ACC112 (cell line): ENCODE measurements at regions not wholly inside any gene's neighbourhood (a gene's known extent, or its start where the extent isn't known, plus 50 kb on each side); places are given as distances from the start of the nearest gene placed in this dataset.
"Not testable (repeated sequence)": the region's sequence is repeated elsewhere in the genome, so short reads cannot be mapped to it uniquely, and the experiment has no call there.

Experiments used
- H2AFZ ChIP-seq: fragments of 200-600 bp; sonication (generic); one replicate; pipeline ENCODE4 v1.6.0; 2017; ENCODE audit warnings: antibody characterized with exemption, low read length; ENCODE audit not compliant: unreplicated experiment
- H3K27ac ChIP-seq: fragments of 200-600 bp; sonication (generic); 2 replicates; pipeline ENCODE4 v1.5.1; 2014; ENCODE audit warnings: low read depth, mild to moderate bottlenecking, antibody characterized with exemption, low read length, moderate library complexity
- H3K27me3 ChIP-seq: fragments of 200-600 bp; sonication (generic); 2 replicates; pipeline ENCODE4 v1.6.1; 2014; ENCODE audit warnings: mild to moderate bottlenecking, antibody characterized with exemption, low read length, moderate library complexity, mixed read lengths; ENCODE audit not compliant: insufficient read depth
- H3K36me3 ChIP-seq: fragments of 200-600 bp; sonication (generic); 2 replicates; pipeline ENCODE4 v1.6.1; 2016; ENCODE audit warnings: mild to moderate bottlenecking, antibody characterized with exemption, low read length, moderate library complexity, mixed read lengths; ENCODE audit not compliant: insufficient read depth
- H3K4me1 ChIP-seq: fragments of 200-600 bp; sonication (generic); one replicate; pipeline ENCODE4 v1.6.1; 2016; ENCODE audit warnings: low read length, mixed read lengths; ENCODE audit not compliant: insufficient read depth, unreplicated experiment, control insufficient read depth
- H3K4me3 ChIP-seq: fragments of 200-600 bp; sonication (generic); 2 replicates; pipeline ENCODE4 v1.5.1; 2014; ENCODE audit warnings: mild to moderate bottlenecking, low read depth, low read length
- H3K79me2 ChIP-seq: fragments of 200-600 bp; sonication (generic); one replicate; pipeline ENCODE4 v1.6.0; 2016; ENCODE audit warnings: low read length; ENCODE audit not compliant: control insufficient read depth, unreplicated experiment, insufficient read depth

DNA sequence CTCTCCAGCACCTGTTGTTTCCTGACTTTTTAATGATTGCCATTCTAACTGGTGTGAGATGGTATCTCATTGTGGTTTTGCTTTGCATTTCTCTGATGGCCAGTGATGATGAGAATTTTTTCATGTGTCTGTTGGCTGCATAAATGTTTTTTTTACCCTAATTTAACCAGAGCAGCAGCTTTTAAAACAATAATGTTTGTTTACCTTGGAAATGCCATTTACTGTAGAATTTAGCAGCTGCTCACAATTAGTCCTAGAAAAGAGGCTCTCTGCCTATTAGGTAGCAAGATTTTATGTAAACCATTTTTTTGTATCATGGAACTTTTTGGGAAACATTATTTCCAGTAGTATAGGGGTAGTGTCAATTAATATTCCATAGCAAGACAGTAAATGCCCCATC lies 761.4 kb downstream of the ZNF385D start:
- H3K27me3 ChIP-seq, H3K27ac ChIP-seq, H3K79me2 ChIP-seq, H2AFZ ChIP-seq, H3K4me1 ChIP-seq, H3K36me3 ChIP-seq, H3K4me3 ChIP-seq: not testable (repeated sequence)

DNA sequence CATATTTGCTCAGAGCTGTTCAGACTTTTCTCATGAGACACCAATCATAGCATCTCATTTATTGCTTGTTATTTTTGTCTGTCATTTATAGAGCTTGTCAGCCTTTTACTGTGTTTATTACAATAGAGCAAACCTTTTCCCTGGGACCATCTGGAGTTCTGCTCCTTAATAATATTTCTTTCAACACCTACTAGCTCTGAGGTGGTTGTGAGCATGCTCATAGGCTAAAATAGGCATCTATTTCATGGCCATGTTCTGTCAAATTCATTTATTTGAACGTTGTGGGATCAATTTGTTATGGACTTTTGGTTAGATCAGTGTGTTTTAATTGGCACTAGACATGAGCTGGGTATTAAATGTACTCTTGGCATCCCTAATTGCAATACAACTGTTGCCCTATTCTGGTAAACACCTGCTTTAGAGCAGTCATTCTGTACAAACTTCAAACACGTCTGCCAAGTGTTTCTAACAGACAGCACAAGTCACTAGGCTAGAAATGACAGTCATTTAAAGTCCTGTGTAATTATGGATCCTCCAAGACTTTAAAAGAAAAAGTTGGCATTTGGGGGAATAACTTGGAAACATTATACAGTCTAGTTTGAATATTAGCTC lies 766.3 kb downstream of the ZNF385D start:
- Histone ChIP-seq H3K27ac (no peak overlapping the region), H3K79me2 (no peaks in the 10 kb centered on the region), H3K36me3 (no peaks in the 10 kb centered on the region), H2AFZ (no peak overlapping the region), H3K27me3 (no peaks in the 10 kb centered on the region), H3K4me1 (no peaks in the 10 kb centered on the region), H3K4me3 (no peak overlapping the region)

DNA sequence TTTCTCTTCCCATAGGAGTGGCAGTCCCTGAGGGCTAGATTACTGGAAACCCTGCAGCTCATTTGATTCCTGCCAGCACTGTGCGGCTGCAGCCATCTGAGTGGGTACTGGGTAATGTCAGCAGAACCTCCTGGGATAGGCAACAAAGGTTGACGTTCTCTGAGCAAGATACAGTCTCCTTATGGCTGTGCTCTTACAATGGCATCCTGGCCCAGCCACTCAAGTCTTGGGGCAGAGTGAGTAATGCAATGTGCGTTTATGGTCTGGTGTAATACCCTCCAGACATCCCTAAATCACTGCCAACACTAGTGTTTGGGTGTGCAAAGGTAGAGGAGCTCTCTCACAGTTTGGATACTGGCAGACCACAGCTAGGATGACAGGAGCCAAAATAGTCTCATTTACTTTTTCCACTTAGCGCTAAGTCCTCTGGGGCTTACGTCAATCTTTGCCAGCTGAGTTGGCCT lies 775.8 kb downstream of the ZNF385D start:
- Histone ChIP-seq H3K4me3 (no peak overlapping the region), H3K36me3 (no peaks in the 10 kb centered on the region), H3K4me1 (no peaks in the 10 kb centered on the region), H3K79me2 (no peaks in the 10 kb centered on the region), H3K27me3 (no peaks in the 10 kb centered on the region), H3K27ac (no peak overlapping the region), H2AFZ (no peak overlapping the region)

DNA sequence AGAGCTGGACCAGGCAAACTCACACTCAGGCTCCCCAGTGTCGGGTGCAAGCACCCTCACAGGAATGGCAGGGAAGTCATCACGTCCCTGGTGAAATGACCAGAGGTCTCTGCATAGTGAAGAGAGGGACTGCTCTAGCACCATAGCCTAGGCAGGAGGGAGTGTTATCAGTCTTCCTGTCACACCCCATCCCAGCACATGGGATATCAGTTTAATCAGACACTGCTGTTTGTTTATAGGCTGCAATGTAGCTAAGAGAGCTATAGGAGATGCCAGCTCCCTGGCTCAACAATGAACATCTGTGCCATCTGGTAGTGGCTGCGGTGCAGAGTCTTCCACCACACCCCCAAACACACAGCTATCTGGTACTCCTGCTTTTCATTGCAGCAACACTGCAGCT lies 776.6 kb downstream of the ZNF385D start:
- Histone ChIP-seq H3K4me1 (no peaks in the 10 kb centered on the region), H3K36me3 (no peaks in the 10 kb centered on the region), H3K27ac (no peak overlapping the region), H2AFZ (no peak overlapping the region), H3K27me3 (no peaks in the 10 kb centered on the region), H3K79me2 (no peaks in the 10 kb centered on the region), H3K4me3 (no peak overlapping the region)

DNA sequence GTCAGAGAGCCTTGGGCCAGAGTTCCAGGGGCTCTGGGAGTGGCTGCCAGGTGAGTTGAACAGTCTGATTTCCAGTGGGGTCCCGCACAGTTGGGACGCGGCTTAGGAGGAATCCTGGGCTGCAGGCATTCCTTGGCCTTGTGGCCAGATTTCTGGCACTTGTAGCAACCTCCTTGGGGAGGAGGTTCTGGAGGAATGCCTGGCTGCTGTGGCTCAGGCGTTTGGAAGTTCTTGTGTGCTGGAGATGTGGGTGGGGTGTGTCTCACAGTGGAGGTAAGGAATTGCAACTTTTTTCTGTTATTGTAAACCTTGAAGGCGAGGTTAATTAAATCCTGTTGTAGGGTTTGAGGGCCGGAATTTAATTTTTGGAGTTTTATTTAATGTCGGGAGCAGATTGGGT lies 780.2 kb downstream of the ZNF385D start:
- not testable (repeated sequence) for H3K79me2 ChIP-seq, H3K27ac ChIP-seq, H3K4me3 ChIP-seq, H2AFZ ChIP-seq, H3K36me3 ChIP-seq, H3K27me3 ChIP-seq, H3K4me1 ChIP-seq

DNA sequence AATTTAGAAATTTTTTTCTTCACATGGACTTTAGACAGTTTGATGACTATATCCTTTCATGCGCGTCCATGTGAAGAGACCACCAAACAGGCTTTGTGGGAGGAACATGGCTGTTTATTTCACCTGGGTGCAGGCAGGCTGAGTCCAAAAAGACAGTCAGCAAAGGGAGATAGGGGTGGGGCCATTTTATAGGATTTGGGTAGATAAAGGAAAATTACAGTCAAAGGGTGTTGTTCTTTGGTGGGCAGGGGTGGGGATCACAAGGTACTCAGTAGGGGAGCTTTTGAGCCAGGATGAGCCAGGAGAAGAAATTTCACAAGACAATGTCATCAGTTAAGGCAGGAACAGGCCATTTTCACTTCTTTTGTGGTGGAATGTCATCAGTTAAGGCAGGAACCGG lies 781.5 kb upstream of the SGO1 start:
- H2AFZ ChIP-seq, H3K4me3 ChIP-seq, H3K4me1 ChIP-seq, H3K27ac ChIP-seq, H3K27me3 ChIP-seq, H3K79me2 ChIP-seq, H3K36me3 ChIP-seq: not testable (repeated sequence)

DNA sequence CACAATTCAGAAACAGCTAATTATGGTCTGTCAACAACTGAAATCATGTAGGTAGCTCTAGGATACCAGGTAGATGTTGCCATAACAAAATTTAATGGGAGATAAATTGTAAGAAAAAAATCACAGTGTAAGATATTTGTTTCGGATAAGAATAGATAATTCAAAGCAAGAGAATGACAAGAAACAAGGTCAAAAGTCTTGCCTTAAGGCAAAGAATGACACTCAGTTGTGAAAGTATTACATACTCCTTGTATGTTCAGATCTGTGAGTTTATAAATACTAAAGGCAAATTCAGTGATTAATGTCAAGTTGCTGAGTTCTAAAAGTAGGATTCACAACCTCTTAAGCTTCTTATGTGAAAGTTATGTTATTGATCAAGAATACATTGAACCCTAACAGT lies 772.2 kb upstream of the SGO1 start:
- Histone ChIP-seq H3K4me3 (no peak overlapping the region), H3K27me3 (no peaks in the 10 kb centered on the region), H3K27ac (no peak overlapping the region), H2AFZ (no peak overlapping the region), H3K79me2 (no peaks in the 10 kb centered on the region), H3K36me3 (no peaks in the 10 kb centered on the region), H3K4me1 (no peaks in the 10 kb centered on the region)

DNA sequence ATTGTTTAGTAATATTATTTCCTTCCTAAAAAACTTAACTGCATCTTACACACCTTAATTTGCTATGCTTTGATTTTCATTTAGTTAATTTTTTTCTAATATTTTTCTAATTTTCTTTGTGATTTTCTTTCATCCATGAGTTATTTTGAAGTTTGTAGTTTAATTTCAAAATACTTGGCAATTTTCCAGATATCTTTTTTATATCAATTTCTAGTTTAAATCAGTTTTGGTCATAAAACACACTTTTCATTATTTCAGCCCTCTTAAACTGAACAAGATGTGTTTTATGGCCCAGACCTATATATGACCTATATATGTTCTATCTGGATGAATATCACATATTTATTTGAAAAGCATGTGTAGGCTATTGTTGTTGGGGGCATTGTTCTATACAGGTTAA lies 759.9 kb upstream of the SGO1 start:
- Histone ChIP-seq H3K4me3 (no peak overlapping the region), H3K27ac (no peak overlapping the region), H3K4me1 (no peaks in the 10 kb centered on the region), H3K27me3 (no peaks in the 10 kb centered on the region), H2AFZ (no peak overlapping the region), H3K36me3 (no peaks in the 10 kb centered on the region), H3K79me2 (no peaks in the 10 kb centered on the region)

DNA sequence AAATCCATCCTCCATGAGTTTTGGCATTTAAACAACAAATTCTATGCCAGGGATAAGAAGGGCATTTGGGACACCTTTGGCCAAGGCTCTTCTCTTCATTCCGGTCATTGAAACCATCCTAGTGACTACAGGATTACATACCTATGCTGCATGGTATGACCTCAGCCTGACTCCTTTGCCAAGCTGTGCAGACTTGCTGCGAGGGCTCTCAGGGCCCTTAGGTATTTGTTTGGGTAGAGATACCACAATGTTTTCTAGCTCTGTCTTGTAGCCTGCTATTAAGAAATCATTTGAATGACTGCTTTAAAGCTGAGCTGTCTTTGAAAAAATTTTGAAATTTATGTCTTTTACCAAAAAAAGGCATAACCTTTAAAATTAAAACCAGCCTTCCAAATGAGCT lies 749.8 kb upstream of the SGO1 start:
- Histone ChIP-seq H3K4me3 (no peak overlapping the region), H3K27ac (no peak overlapping the region), H3K79me2 (no peaks in the 10 kb centered on the region), H3K36me3 (no peaks in the 10 kb centered on the region), H3K27me3 (no peaks in the 10 kb centered on the region), H2AFZ (no peak overlapping the region), H3K4me1 (no peaks in the 10 kb centered on the region)

DNA sequence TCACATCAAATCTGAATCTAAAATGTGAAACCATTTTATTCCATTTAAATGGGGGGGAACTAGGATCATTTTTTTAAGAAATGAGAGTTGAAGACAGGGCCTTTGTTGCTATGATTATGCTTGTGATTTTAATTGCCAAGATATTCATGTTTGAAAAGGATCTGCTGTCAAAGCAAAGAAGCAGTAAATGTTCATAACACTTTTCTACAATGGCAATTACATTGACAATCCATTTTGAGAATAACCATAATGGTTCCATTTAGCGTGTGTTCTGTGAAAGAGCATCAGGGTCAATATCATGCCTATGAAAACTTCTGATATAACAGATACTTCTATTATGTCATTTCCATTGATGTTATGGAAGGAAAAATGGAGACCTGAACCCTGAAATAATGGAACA lies 745.8 kb upstream of the SGO1 start:
- no peaks in the 10 kb centered on the region for H3K36me3 ChIP-seq
- H3K79me2 ChIP-seq = no peaks in the 10 kb centered on the region
- no peak overlapping the region for H3K27ac ChIP-seq
- H3K4me1 ChIP-seq = no peaks in the 10 kb centered on the region
- no peak overlapping the region for H3K4me3 ChIP-seq
- H3K27me3 ChIP-seq = no peaks in the 10 kb centered on the region
- H2AFZ ChIP-seq = no peak overlapping the region

DNA sequence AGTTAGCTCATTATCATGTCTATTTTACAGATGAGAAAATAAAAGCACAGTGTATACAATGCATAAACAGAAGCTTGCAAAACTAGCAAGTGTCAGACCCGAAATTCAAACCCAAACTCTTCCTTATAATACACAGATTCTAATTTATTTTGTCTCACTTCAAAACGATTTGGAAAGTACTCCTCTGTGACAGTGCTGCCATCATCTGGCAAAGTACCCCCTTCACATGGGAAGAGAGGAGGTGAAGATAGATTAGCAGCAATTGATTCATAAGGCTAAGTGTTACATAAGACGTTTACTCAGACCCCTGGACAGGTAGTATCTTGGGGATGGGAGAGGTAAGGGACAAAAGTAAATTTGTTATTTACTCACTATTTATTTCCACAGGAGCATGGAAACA lies 744.0 kb upstream of the SGO1 start:
- H2AFZ ChIP-seq = no peak overlapping the region
- no peaks in the 10 kb centered on the region for H3K36me3 ChIP-seq
- H3K27ac ChIP-seq = no peak overlapping the region
- no peaks in the 10 kb centered on the region for H3K27me3 ChIP-seq
- no peaks in the 10 kb centered on the region for H3K79me2 ChIP-seq
- H3K4me1 ChIP-seq = no peaks in the 10 kb centered on the region
- H3K4me3 ChIP-seq = no peak overlapping the region
